ENCODE measurements at regions not wholly inside any gene's neighbourhood (a gene's known extent, or its start where the extent isn't known, plus 50 kb on each side); places are given as distances from the start of the nearest gene placed in this dataset.

DNA sequence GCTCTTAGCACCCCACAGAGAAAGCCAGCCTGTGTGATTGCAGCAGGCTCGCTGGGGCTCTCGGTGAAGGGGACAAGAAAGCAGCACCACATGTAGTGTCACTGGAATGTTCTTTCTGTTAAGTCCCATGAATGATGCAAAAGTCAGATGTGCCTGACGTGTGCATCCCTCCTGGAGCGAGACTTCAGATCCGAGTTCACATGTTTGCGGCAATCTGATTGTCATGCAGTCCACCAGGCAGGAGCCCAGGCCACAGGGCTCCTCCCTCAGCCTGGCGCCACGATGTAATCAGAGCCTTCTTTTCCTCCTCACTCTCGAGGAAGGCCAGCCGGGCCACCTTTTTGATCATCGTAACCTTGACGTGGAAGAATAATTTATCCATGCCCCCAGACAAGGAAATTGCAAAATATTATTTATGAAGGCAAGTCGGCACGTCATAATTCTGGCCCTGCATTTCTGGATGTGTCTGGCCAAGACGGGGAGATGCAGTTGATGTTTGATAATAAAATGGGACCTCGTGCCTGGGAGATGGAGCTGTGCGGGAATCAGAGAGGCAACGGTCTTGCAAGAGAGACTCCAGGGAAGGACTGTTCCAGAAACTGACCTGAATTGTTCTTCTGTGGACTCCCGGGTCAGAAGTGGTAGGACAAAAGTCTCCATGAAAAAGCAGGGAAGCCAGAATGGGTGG lies 214.6 kb downstream of the PHETA1 start:
- Histone ChIP-seq H3K4me1 (no peaks in the 10 kb centered on the region), H3K27me3 (peaks cover 0 to 55% of the 10 kb centered on the region in 2 donors), H3K4me3 (no peak overlapping the region), H3K27ac (no peak overlapping the region), H3K36me3 (no peaks in the 10 kb centered on the region), H3K9me3 (no peaks in the 10 kb centered on the region)
- ATAC-seq: no peak
- intact Hi-C loops (cut with DNase I): no loop called here
- TF ChIP-seq, protein P1, sequence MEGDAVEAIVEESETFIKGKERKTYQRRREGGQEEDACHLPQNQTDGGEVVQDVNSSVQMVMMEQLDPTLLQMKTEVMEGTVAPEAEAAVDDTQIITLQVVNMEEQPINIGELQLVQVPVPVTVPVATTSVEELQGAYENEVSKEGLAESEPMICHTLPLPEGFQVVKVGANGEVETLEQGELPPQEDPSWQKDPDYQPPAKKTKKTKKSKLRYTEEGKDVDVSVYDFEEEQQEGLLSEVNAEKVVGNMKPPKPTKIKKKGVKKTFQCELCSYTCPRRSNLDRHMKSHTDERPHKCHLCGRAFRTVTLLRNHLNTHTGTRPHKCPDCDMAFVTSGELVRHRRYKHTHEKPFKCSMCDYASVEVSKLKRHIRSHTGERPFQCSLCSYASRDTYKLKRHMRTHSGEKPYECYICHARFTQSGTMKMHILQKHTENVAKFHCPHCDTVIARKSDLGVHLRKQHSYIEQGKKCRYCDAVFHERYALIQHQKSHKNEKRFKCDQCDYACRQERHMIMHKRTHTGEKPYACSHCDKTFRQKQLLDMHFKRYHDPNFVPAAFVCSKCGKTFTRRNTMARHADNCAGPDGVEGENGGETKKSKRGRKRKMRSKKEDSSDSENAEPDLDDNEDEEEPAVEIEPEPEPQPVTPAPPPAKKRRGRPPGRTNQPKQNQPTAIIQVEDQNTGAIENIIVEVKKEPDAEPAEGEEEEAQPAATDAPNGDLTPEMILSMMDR (IDR thresholded peaks at IDR 0.05): no peak
- no peak for DNase-seq

GRCh38 chr12:111152561-111152960 lies 216.3 kb downstream of the PHETA1 start:
- Histone ChIP-seq H3K27me3 (peaks cover 0 to 70% of the 10 kb centered on the region in 2 donors), H3K36me3 (no peaks in the 10 kb centered on the region), H3K4me1 (no peaks in the 10 kb centered on the region), H3K9me3 (no peaks in the 10 kb centered on the region), H3K27ac (no peak overlapping the region), H3K4me3 (no peak overlapping the region)
- no peak for DNase-seq
- TF ChIP-seq, protein P1 (IDR thresholded peaks at IDR 0.05): no peak
- intact Hi-C loops (cut with DNase I): no loop called here
- ATAC-seq: no peak

DNA sequence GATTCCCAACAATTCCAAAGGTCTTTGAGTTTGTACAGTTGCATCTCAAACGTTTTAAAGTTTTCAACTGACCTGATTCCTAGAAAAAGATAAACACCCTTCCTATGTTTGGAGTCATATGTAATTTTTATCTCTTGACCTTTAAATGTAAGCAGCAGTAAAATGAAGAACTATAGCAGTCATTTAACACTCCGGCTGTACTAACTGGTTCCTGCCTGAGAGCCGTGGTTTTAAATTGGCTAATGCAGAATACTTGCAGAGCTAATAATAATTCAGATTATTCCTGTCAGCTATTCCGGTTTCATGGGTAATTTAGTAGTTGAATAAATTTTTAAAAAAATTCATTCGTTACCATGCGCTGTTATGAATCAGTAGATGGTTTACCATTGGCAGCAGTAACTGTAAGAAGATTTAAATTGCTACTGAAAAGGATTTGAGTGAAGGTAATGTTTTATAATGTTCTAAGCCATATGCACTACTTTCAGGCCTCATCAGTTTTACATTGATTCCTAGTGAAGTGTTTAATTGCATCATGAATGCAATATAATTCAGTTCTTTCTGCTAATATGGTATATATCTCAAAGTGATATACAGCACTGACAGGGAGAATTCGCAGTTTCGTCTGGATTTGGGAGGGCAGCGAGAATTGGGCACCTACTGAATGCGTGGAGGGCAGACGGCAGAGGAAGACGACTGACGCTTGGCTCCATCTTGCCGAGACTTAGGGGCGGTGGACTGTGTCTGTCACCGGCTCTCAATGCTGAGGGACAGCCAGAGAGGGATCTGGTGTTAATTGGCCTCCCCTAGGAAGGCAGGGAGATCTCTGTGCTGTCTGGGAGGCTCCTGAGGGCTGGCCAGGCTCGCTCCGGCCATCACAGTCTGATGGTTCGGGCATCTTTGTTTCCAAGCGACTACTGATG lies 217.7 kb downstream of the PHETA1 start:
- H3K27me3 ChIP-seq: peaks cover 0 to 72% of the 10 kb centered on the region in 2 donors
- intact Hi-C loops (cut with DNase I): no loop called here
- no peaks in the 10 kb centered on the region for H3K9me3 ChIP-seq
- no peak for DNase-seq
- TF ChIP-seq, protein P1 (IDR thresholded peaks at IDR 0.05): no peak
- ATAC-seq: no peak
- H3K27ac ChIP-seq: no peak overlapping the region
- H3K4me3 ChIP-seq: no peak overlapping the region
- H3K36me3 ChIP-seq: no peaks in the 10 kb centered on the region
- H3K4me1 ChIP-seq: no peaks in the 10 kb centered on the region

GRCh38 chr12:111150360-111150759 lies 218.5 kb downstream of the PHETA1 start:
- no peak overlapping the region for H3K27ac ChIP-seq
- ATAC-seq: no peak
- TF ChIP-seq, protein P1 (IDR thresholded peaks at IDR 0.05): no peak
- no peaks in the 10 kb centered on the region for H3K36me3 ChIP-seq
- no peak overlapping the region for H3K4me3 ChIP-seq
- intact Hi-C loops (cut with DNase I): no loop called here
- H3K4me1 ChIP-seq: no peaks in the 10 kb centered on the region
- no peak for DNase-seq
- H3K27me3 ChIP-seq: peaks cover 0 to 72% of the 10 kb centered on the region in 2 donors
- H3K9me3 ChIP-seq: no peaks in the 10 kb centered on the region

GRCh38 chr12:111149299-111149698 lies 219.6 kb downstream of the PHETA1 start:
- TF ChIP-seq, protein P1 (IDR thresholded peaks at IDR 0.05): no peak
- ATAC-seq (no peak), DNase-seq (no peak)
- H3K27me3 ChIP-seq: peaks cover 0 to 64% of the 10 kb centered on the region in 2 donors
- intact Hi-C loops (cut with DNase I): no loop called here
- no peak overlapping the region for H3K27ac ChIP-seq
- no peaks in the 10 kb centered on the region for H3K9me3 ChIP-seq
- H3K36me3 ChIP-seq: no peaks in the 10 kb centered on the region
- H3K4me3 ChIP-seq: no peak overlapping the region
- no peaks in the 10 kb centered on the region for H3K4me1 ChIP-seq
